Psoas muscle (tissue), 7 donors: ENCODE measurements at regions not wholly inside any gene's neighbourhood (a gene's known extent, or its start where the extent isn't known, plus 50 kb on each side); places are given as distances from the start of the nearest gene placed in this dataset.
"Not testable (repeated sequence)": the region's sequence is repeated elsewhere in the genome, so short reads cannot be mapped to it uniquely, and the experiment has no call there.

Experiments used
- ATAC-seq, 4 donors: fragments of 200-7000 bp; cut with Tn5 transposase; one replicate each; pipeline ENCODE4 v1.9.1; 2020; ENCODE audit warnings: moderate library complexity in 3 of 4, mild to moderate bottlenecking in 2 of 4
- DNase-seq, 2 donors: peaks; one replicate each; pipeline ENCODE4 v3.0.0-alpha.2; 2020
- H3K27ac ChIP-seq: fragments of 200-600 bp; one replicate; pipeline ENCODE4 v1.8.0; 2022
- H3K27me3 ChIP-seq, 3 donors: fragments of 200-600 bp in 1 of 3; one replicate each; pipeline versions ENCODE4 v1.6.1 to v1.8.0; 2013 to 2022; ENCODE audit warnings: low read length in 2 of 3, mild to moderate bottlenecking in 2 of 3, moderate library complexity in 1 of 3; ENCODE audit not compliant: insufficient read depth in 3 of 3
- H3K36me3 ChIP-seq, 2 donors: fragments of 200-600 bp in 1 of 2; one replicate each; pipeline versions ENCODE4 v1.6.1 to v1.8.0; 2013 to 2022; ENCODE audit warnings: low read depth in 1 of 2, mild to moderate bottlenecking in 1 of 2, moderate library complexity in 1 of 2; ENCODE audit not compliant: insufficient read depth in 1 of 2
- H3K4me1 ChIP-seq: fragments of 200-600 bp; one replicate; pipeline ENCODE4 v1.8.0; 2022
- H3K4me3 ChIP-seq: fragments of 200-600 bp; one replicate; pipeline ENCODE4 v1.8.0; 2022; ENCODE audit warnings: mild to moderate bottlenecking
- H3K9me3 ChIP-seq: fragments of 200-600 bp; one replicate; pipeline ENCODE4 v1.8.0; 2022
- WGBS, 3 donors: extraction: QIAGEN DNeasy Blood & Tissue Kit; methylation state at CpG; one replicate each; pipeline versions ENCODE4 v1.1.6 to v1.1.7; 2013; 5-methylcytosine and 5-hydroxymethylcytosine counted together
- intact Hi-C, 2 donors: fragments of 100-400 bp; cut with DNase I; formaldehyde crosslinking; loops; one replicate each; pipeline versions ENCODE4 v1.11.0 to v1.14.2; 2022
- TF ChIP-seq, protein P1 (sequence below): fragments of 200-600 bp; IDR thresholded peaks from one replicate; pipeline ENCODE4 v1.8.0; 2022; ENCODE audit warnings: antibody characterized with exemption
- donor health status: healthy with polysubstance abuse.
- donor health status: DM: no; HTN: no; CAD: no; lungs with moderate emphysema.
- donor health status: Bipolar disorder and iron deficiency.
- donor health status: healthy.
- donor health status: DM: yes; HTN: yes; CAD: no.
- donor health status: DM: no; HTN: no; CAD: no.
- donor health status: DM: yes; HTN: yes; CAD: no.

DNA sequence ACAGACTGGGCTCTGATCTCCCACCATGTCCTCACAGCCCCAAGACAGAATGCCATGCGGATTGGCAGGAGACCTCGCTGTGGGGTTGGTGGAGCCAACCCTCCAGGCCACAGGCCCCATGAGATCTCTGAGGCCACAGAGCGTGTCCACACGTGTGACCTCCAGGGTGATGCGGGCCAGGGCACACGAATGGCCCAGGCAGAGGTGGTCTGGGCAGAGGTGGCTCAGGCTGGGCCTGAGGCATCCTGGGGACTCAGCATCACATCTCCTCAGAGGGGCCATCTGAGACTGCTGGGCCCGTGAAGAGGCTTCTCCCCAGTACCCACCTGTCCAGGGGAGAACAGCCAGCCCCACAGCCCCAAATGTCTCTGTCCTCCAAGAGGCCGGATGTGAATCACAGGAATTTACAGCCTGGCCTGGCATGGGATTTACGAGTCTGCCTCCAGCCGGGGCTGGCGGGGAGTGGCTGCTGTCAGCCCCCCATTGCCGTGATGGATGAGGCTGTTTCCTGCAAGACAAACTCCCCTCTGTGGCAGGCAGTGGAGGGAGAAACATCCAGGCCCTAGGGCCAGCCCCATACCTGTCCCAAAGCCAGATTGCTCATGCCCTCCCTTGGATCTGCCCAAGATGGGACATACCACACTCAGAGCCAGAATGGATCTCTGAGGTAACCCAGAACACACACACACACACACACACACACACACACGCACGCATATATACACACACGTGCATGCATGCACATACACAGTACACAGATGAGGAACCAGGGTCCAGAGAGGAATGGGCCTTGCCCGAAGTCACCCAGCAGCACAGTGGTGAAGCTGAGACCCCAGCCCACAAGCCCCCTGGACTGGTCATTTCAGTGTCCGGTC, 208.3 kb downstream of the TBC1D2B start:
- Histone ChIP-seq H3K36me3 (no peaks in the 10 kb centered on the region), H3K4me1 (no peaks in the 10 kb centered on the region), H3K27ac (no peak overlapping the region), H3K4me3 (no peak overlapping the region), H3K9me3 (no peaks in the 10 kb centered on the region), H3K27me3 (no peaks in the 10 kb centered on the region)
- 80 to 88% (median 85%) methylated on average over 16 to 17 of the region's 17 CpGs for WGBS, 3 donors
- intact Hi-C loops: no loop called here
- peak in 1 of 2 donors; percentile 35 for DNase-seq
- ATAC-seq: no peak
- TF ChIP-seq, protein P1, sequence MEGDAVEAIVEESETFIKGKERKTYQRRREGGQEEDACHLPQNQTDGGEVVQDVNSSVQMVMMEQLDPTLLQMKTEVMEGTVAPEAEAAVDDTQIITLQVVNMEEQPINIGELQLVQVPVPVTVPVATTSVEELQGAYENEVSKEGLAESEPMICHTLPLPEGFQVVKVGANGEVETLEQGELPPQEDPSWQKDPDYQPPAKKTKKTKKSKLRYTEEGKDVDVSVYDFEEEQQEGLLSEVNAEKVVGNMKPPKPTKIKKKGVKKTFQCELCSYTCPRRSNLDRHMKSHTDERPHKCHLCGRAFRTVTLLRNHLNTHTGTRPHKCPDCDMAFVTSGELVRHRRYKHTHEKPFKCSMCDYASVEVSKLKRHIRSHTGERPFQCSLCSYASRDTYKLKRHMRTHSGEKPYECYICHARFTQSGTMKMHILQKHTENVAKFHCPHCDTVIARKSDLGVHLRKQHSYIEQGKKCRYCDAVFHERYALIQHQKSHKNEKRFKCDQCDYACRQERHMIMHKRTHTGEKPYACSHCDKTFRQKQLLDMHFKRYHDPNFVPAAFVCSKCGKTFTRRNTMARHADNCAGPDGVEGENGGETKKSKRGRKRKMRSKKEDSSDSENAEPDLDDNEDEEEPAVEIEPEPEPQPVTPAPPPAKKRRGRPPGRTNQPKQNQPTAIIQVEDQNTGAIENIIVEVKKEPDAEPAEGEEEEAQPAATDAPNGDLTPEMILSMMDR: no peak

DNA sequence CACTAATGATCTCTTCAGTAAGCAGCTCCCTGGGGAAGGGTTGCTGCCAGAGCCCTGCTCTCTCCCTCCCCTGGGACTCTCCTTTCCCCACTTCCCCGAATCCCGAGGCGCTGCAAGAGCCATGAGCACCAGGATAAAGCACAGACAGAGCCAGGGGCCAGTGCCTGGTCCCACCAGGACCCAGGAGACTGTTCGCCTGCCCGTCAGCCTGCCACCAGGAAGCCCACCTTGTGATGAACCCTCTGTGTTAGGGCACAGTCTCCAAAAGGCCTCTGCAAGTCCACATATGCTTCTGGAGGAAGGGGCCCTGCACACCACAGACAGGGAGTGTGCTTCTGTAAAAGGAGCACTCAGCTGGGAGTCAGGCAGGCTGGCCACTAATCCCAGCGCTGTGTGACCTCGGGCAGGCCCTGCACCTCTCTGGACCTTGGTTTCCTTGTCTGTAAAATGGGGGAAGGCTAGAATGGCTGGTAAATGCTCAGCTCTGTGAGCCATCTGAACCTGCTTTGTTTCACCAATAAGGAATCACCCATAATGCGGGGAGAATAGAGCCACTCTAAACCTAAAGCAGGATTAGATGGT, 209.4 kb downstream of the TBC1D2B start:
- 81 to 93% (median 89%) methylated on average over 7 to 8 of the region's 8 CpGs for WGBS, 3 donors
- H3K4me1 ChIP-seq, H3K27ac ChIP-seq, intact Hi-C loops, H3K36me3 ChIP-seq, H3K9me3 ChIP-seq, H3K4me3 ChIP-seq, H3K27me3 ChIP-seq, ATAC-seq: not testable (repeated sequence)
- peak in 1 of 2 donors; percentile 27 for DNase-seq

DNA sequence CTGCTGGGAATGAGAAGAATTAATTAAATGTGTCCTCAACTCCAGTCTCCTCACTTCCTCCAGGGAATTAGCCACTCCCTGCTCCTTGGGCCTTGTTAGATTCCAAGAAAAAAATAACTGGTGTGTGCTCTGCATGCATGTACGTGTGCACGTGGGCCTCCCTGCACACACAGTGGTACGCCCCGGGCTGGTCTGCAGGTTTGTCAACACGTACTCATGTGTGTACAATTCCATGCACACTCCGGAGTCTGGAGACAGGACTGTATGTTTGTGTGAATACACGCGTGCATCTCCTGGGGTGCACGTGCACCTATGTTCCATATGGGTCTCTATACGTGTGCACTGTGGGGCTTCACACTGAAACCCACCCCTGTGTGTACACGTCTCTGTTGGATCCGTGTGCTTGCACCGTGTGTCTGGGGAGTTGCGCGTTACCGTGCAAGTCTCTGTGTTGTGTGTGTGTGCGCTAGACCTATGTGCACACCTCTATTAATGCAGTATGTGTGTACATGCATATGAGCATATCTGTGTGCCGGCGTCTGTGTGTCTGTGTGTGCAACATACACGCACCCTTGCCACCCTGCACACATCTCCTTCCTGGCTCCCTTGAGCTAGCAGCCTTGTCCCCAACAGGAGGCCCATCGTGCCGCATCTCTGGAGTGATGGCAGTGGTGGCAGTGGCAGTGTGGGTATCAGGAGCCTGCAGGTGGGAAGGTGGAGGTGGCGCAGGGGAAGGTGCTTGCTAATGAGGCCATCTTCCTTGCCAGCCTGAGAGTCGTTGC, 210.1 kb downstream of the TBC1D2B start:
- Histone ChIP-seq H3K27me3 (no peaks in the 10 kb centered on the region), H3K36me3 (no peaks in the 10 kb centered on the region), H3K4me1 (no peaks in the 10 kb centered on the region), H3K9me3 (no peaks in the 10 kb centered on the region), H3K27ac (no peak overlapping the region), H3K4me3 (no peak overlapping the region)
- WGBS, 3 donors: 88 to 93% (median 89%) methylated on average over 24 of the region's 24 CpGs
- TF ChIP-seq, protein P1: no peak
- intact Hi-C loops: no loop called here
- DNase-seq (peak in 1 of 2 donors; percentile 40), ATAC-seq (no peak)

DNA sequence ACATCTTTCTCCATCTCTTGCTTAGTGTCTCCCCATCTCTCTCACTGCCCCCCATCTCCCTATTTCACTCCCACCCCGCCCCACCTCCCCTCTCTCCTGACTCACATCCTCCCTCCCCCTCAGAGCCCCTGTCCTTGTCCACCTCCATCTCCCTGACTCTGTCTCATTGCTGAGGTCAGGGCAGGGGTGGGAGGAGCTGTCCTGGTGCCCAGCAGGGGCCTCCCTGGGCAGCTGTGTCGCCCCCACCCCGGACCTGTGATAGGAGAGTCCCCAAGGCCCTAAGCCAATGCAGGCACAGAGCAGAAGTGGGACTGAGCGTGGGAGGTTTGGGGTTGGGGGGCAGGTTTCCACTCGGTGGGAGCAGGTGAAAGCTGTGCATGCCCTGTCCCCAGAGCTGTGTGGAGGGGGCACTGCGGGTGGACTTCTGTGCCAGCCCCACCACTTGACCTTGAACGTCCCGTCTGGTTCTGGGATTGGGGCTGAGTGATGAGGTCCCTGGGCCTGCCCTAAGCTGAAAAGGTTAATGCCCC, 210.8 kb downstream of the TBC1D2B start:
- 72 to 77% (median 75%) methylated on average over 8 of the region's 8 CpGs for whole genome bisulfite sequencing, 3 donors
- no peak overlapping the region for H3K4me3 ChIP-seq
- no peak overlapping the region for H3K27ac ChIP-seq
- H3K27me3 ChIP-seq: no peaks in the 10 kb centered on the region
- intact Hi-C loops: no loop called here
- no peaks in the 10 kb centered on the region for H3K36me3 ChIP-seq
- DNase-seq (no peak), ATAC-seq (no peak)
- TF ChIP-seq, protein P1: no peak
- no peaks in the 10 kb centered on the region for H3K9me3 ChIP-seq
- H3K4me1 ChIP-seq: no peaks in the 10 kb centered on the region

DNA sequence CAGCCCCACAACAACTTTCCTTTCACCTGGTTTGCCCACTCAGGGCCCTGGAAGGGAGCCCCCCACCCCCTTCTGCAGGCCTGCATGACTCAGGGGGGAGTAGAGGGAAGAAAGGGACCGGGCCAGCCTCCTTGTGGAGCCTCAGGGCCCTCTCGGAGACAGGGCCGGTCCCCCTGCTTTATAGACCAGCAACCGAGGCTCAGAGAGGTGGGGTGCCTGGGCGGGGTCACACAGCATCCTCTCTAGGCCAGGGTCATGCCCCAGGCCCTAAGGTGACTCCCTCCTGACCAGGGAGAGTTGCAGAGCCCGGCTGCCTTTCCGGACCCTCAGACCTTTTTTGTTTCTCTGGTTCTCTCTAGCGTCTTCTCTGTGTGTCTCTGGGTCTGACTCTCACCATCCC, 211.3 kb downstream of the TBC1D2B start:
- Histone ChIP-seq H3K9me3 (no peaks in the 10 kb centered on the region), H3K27me3 (no peaks in the 10 kb centered on the region), H3K36me3 (no peaks in the 10 kb centered on the region), H3K4me1 (no peaks in the 10 kb centered on the region), H3K27ac (no peak overlapping the region), H3K4me3 (no peak overlapping the region)
- ATAC-seq: no peak
- TF ChIP-seq, protein P1: no peak
- DNase-seq: peak in 1 of 2 donors; percentile 9
- 85 to 90% (median 85%) methylated on average over 8 of the region's 8 CpGs for WGBS, 3 donors
- intact Hi-C loops: no loop called here
